Esophagus (tissue), 2 donors: ENCODE measurements at regions not wholly inside any gene's neighbourhood (a gene's known extent, or its start where the extent isn't known, plus 50 kb on each side); places are given as distances from the start of the nearest gene placed in this dataset.
"Not testable (repeated sequence)": the region's sequence is repeated elsewhere in the genome, so short reads cannot be mapped to it uniquely, and the experiment has no call there.

Source experiments
- H3K27ac ChIP-seq, 2 donors: one replicate each; pipeline ENCODE4 v1.5.1; 2013; ENCODE audit warnings: low read depth in 2 of 2, mild to moderate bottlenecking in 2 of 2, inconsistent platforms in 1 of 2, low read length in 1 of 2, moderate library complexity in 1 of 2
- H3K27me3 ChIP-seq, 2 donors: one replicate each; pipeline ENCODE4 v1.6.1; 2013; ENCODE audit warnings: low read length in 2 of 2, control low read depth in 1 of 2, mild to moderate bottlenecking in 1 of 2; ENCODE audit not compliant: insufficient read depth in 2 of 2, control insufficient read depth in 1 of 2
- H3K36me3 ChIP-seq, 2 donors: one replicate each; pipeline ENCODE4 v1.6.1; 2013; ENCODE audit warnings: low read length in 1 of 2; ENCODE audit not compliant: control insufficient read depth in 2 of 2, insufficient read depth in 2 of 2
- H3K4me1 ChIP-seq, 2 donors: one replicate each; pipeline ENCODE4 v1.6.1; 2013; ENCODE audit warnings: low read length in 1 of 2; ENCODE audit not compliant: control insufficient read depth in 2 of 2, insufficient read depth in 2 of 2
- H3K4me3 ChIP-seq, 2 donors: one replicate each; pipeline ENCODE4 v1.5.1; 2013; ENCODE audit warnings: low read length in 2 of 2, mild to moderate bottlenecking in 2 of 2, low read depth in 1 of 2, moderate library complexity in 1 of 2
- H3K9me3 ChIP-seq, 2 donors: one replicate each; pipeline ENCODE4 v1.6.1; 2013; ENCODE audit warnings: mild to moderate bottlenecking in 2 of 2, low read depth in 1 of 2, low read length in 1 of 2, moderate library complexity in 1 of 2; ENCODE audit not compliant: control insufficient read depth in 2 of 2, insufficient read depth in 1 of 2
- WGBS, 2 donors: extraction: QIAGEN DNeasy Blood & Tissue Kit; methylation state at CpG; one replicate each; pipeline ENCODE4 v1.1.7; 2013; 5-methylcytosine and 5-hydroxymethylcytosine counted together
- donor health status: healthy with polysubstance abuse.
- donor health status: Bipolar disorder and iron deficiency.

DNA sequence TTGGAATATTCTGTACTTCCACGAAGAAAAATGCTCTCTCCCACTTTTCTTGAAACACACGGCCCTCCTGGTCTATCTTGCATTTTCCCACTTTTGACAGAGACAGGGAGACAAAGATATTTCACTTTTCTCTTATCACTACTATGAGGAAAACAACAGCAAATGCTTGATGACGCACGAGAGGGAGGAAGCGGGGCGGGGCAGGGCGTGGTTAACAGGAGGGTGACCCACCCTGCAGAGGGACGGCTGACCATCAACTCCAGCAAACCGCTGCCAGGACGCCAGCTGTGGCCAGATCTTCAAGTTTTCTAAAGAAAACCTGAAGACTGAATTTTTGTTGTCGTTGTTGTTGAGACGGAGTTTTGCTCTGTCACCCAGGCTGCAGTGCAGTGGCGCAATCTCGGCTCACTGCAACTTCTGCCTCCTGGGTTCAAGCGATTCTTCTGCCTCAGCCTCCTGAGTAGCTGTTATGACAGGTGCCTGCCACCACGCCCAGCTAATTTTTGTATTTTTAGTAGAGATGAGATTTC lies 63.8 kb downstream of the NSUN5 start:
- not testable (repeated sequence) for H3K27me3 ChIP-seq, H3K9me3 ChIP-seq, H3K4me1 ChIP-seq, H3K36me3 ChIP-seq, H3K4me3 ChIP-seq, H3K27ac ChIP-seq
- WGBS, 2 donors = 73 to 77% methylated on average over 12 to 15 of the region's 16 CpGs

DNA sequence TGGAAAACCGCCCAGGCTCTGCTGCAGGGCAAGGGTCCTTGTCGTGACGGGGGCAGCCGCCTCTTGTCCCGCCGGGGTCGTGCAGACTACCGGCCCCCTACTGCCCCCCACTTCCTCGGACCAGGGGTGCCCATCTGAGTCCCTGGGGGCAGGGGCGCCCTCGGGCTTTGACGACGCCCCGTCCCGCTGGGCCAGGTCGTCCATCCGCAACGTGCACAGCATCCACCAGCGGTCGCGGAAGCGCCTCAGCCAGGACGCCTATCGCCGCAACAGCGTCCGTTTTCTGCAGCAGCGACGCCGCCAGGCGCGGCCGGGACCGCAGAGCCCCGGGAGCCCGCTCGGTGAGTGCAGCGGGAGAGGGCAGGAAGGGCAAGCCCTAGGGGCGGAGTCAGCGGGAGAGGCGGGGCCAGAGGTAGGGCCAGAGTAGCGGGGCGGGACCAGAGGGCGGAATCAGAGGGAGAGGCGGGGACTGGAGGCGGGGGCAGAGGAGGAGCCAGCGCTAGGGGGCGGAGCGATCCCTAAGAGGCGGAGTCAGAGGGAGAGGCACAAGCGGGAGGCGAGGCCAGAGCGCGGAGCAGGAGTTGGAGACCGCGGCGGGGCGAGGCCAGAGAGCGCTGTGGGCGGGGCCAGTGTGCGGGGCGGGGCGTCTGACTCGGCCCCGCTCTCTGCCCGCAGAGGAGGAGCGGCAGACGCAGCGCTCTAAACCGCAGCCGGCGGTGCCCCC lies 73.5 kb downstream of the NSUN5 start:
- H3K27ac ChIP-seq, H3K9me3 ChIP-seq, H3K36me3 ChIP-seq, H3K4me3 ChIP-seq, H3K27me3 ChIP-seq, H3K4me1 ChIP-seq: not testable (repeated sequence)
- WGBS, 2 donors = 0 to 1% methylated on average over 4 to 20 of the region's 72 CpGs

- not testable (repeated sequence) for H3K4me3 ChIP-seq, H3K36me3 ChIP-seq, H3K27me3 ChIP-seq, H3K27ac ChIP-seq, H3K9me3 ChIP-seq, H3K4me1 ChIP-seq
- 85% methylated on average over 14 of the region's 15 CpGs for WGBS, 2 donors
Observed at GRCh38 chr7:73225745-73226144, 82.9 kb downstream of the NSUN5 start.

DNA sequence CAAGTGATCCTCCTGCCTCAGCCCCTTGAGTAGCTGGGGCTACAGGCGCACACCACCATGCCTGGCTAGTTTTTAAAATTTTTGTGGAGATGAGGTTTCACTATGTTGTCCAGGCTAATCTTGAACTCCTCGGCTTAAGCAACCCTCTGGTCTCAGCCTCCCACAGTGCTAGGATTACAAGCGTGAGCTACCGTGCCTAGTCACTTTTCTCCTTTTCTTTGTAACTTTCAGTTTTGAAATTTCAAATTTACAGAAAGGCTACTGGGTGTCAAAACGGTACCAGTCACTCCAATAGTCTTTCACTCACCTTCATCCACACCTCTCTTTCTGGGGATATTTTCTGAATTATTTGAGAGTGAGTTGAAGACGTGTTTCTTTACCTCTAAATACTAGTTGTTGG lies 86.9 kb downstream of the NSUN5 start:
- H3K4me1 ChIP-seq, H3K27me3 ChIP-seq, H3K4me3 ChIP-seq, H3K9me3 ChIP-seq, H3K27ac ChIP-seq, H3K36me3 ChIP-seq: not testable (repeated sequence)
- WGBS, 2 donors = no CpG with 5 or more reads among the region's 6 CpGs

DNA sequence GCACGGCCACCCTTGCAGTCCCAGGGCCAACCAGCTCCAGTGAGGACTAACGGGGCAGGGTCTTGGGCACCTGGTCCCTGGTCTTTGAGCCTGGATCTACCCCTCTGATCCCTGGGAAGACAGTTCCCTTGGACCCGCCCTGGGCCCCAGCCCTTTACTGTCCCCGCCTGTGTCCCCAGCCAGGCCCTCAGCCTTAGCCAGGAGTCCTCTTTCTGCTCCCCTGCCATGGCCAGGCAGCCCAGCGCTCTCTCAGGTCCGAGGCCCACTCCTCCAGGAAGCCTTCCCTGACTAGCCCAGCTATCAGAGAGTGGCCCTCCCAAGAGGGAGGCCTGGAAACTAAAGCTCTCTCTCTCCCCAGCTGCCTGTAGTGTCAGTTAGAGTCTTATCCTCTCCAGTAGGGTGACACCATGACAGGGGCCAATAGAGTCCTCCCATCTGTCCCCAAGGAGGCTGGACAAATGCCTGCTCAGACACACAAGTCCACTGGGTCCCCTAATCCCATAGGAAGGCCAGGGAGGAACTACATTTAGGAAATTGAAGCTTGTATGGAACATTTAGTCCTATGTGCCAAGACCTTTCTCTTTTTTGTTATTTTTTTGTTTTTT lies 87.8 kb downstream of the NSUN5 start:
- H3K4me3 ChIP-seq, H3K9me3 ChIP-seq, H3K4me1 ChIP-seq, H3K27ac ChIP-seq, H3K27me3 ChIP-seq, H3K36me3 ChIP-seq: not testable (repeated sequence)
- WGBS, 2 donors = no CpG with 5 or more reads among the region's 6 CpGs

DNA sequence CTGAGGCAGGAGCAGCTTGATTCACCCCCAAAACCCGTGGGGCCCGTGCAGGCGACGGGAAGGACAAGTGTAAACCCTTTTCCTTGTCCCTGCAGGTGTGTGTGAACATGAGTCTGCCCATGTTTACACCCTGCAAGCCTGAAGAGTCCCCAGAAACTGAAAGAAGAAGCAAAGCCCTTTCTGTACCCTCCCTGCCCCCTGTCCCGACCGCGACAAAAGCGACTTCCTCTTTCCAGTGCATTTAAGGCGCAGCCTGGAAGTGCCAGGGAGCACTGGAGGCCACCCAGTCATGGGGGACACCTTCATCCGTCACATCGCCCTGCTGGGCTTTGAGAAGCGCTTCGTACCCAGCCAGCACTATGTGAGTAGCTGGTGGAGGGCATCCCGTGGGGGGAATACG lies 88.3 kb downstream of the NSUN5 start:
- no CpG with 5 or more reads among the region's 15 CpGs for WGBS, 2 donors
- not testable (repeated sequence) for H3K36me3 ChIP-seq, H3K4me3 ChIP-seq, H3K27ac ChIP-seq, H3K9me3 ChIP-seq, H3K27me3 ChIP-seq, H3K4me1 ChIP-seq

- not testable (repeated sequence) for H3K4me1 ChIP-seq, H3K36me3 ChIP-seq, H3K27ac ChIP-seq, H3K27me3 ChIP-seq, H3K4me3 ChIP-seq, H3K9me3 ChIP-seq
- WGBS, 2 donors = no CpG with 5 or more reads among the region's 2 CpGs
Observed at GRCh38 chr7:73218802-73219201, 89.8 kb downstream of the NSUN5 start.

- WGBS, 2 donors = 65 to 81% methylated on average over 1 to 2 of the region's 10 CpGs
Observed at GRCh38 chr7:73216046-73216675, 92.5 kb downstream of the NSUN5 start.

GRCh38 chr7:73215232-73215631 lies 93.4 kb downstream of the NSUN5 start:
- not testable (repeated sequence) for H3K36me3 ChIP-seq, H3K4me3 ChIP-seq, H3K27me3 ChIP-seq, H3K9me3 ChIP-seq, H3K4me1 ChIP-seq, H3K27ac ChIP-seq
- no CpG with 5 or more reads among the region's 7 CpGs for WGBS, 2 donors

More at GRCh38 chr7:73216046-73216675, 92.5 kb downstream of the NSUN5 start:
- H3K4me1 ChIP-seq, H3K9me3 ChIP-seq, H3K4me3 ChIP-seq, H3K36me3 ChIP-seq, H3K27me3 ChIP-seq, H3K27ac ChIP-seq: not testable (repeated sequence)

DNA sequence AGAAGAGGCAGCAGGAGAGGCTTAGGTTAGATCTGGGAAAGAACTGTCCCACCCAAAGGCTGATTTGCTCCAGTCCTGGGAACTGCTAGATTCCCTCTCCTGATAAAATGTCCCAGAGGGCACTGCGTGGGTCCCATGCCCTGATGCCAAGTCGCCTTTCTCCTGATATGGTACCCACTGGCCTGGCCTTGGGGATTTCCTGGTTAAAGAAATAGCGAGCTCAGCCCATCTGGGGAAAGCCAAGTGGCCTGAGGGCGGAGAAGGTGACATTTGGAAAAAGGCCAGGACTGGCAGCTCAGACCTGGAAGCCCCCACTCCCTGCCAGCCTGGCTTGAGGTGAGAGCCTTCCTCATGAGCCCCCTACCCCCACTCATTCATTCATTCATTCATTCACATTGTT lies 94.2 kb downstream of the NSUN5 start:
- H3K36me3 ChIP-seq, H3K4me3 ChIP-seq, H3K27ac ChIP-seq, H3K9me3 ChIP-seq, H3K27me3 ChIP-seq, H3K4me1 ChIP-seq: not testable (repeated sequence)
- 53 to 60% methylated on average over 4 of the region's 4 CpGs for WGBS, 2 donors
